ENCODE measurements at regions not wholly inside any gene's neighbourhood (a gene's known extent, or its start where the extent isn't known, plus 50 kb on each side); places are given as distances from the start of the nearest gene placed in this dataset.

GRCh38 chr16:35404273-35404672 lies 1944.9 kb downstream of the TP53TG3F start:
- TF ChIP-seq POLR2AphosphoS5 (IDR thresholded peaks at IDR 0.05): no peak
- TF ChIP-seq CTCF (IDR thresholded peaks at IDR 0.05): no peak
- TF ChIP-seq POLR2A (IDR thresholded peaks at IDR 0.05): no peak
